ENCODE measurements at regions not wholly inside any gene's neighbourhood (a gene's known extent, or its start where the extent isn't known, plus 50 kb on each side); places are given as distances from the start of the nearest gene placed in this dataset.

DNA sequence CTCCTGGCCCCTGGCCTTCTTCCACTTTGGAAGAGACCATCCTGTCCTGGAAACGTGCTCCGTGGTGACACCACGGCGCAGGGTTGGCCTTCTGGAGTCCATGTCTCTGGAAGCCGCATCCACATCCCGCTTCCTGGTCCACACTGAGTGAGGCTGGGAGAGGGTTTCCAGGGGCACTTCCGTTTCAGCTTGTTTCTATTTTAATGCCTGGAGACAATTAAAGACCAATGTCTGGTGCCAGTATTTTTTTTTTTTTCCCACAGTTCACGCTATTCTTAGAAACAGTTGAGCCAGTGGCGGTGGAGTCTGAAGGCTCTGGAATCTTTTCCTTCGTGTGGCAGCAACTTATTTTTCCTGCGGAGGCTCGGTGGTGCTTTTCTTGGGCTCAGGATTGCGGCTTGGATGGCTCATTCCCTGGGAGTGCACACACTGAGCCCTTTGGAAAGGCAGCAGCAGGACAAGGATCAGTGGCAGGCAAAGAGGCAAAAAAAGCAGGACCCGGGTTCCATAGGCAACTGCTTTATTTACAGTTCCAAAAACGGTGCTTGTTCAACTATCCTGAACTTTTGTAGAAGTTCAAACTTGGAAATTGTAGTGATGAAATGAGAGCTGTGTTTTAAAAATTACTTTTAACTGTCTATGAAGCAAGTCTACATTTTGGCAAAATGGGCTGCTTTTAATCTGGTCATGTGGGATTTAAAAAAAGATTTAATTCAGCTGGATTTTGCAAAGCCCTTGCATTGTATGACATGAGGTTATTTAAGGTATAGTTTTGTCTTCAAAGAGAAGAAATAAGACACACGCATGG, 202.8 kb downstream of the BAMBI start:
- TF ChIP-seq CTCF (IDR thresholded peaks at IDR 0.05), result no peak
- no peak for TF ChIP-seq POLR2A (IDR thresholded peaks at IDR 0.05)

Data from lower leg skin (tissue), 3 donors.